ENCODE measurements at regions not wholly inside any gene's neighbourhood (a gene's known extent, or its start where the extent isn't known, plus 50 kb on each side); places are given as distances from the start of the nearest gene placed in this dataset.

- Histone ChIP-seq H3K4me1 (ENCODE audit: insufficient read depth, low read length, severe bottlenecking) (no peaks in the 10 kb centered on the region), H3K36me3 (ENCODE audit: insufficient read depth, low read length) (no peaks in the 10 kb centered on the region), H3K9me2 (ENCODE audit: low read depth, low read length) (no peaks in the 10 kb centered on the region), H3K9ac (ENCODE audit: low read length) (no peak overlapping the region), H3F3A (ENCODE audit: insufficient read depth, low read length) (no peaks in the 10 kb centered on the region), H3K4me3 (ENCODE audit: low read depth, low read length, poor library complexity, severe bottlenecking) (no peak overlapping the region), H3K9me3 (ENCODE audit: low read length) (no peaks in the 10 kb centered on the region), H3K4me2 (ENCODE audit: low read length) (no peak overlapping the region), H3K27ac (ENCODE audit: low read depth, low read length, poor library complexity, severe bottlenecking) (no peak overlapping the region), H3K79me2 (ENCODE audit: insufficient read depth, low read length) (no peaks in the 10 kb centered on the region), H4K20me1 (ENCODE audit: insufficient read depth, low read length) (no peaks in the 10 kb centered on the region), H2AFZ (ENCODE audit: low read length) (no peak overlapping the region), H3K27me3 (ENCODE audit: insufficient read depth, low read length) (no peaks in the 10 kb centered on the region)
- TF ChIP-seq CTCF (IDR thresholded peaks at IDR 0.05; ENCODE audit: low read length), result no peak
- TF ChIP-seq EZH2 (IDR thresholded peaks at IDR 0.05; ENCODE audit: borderline replicate concordance, low read length), result no peak
Measured at GRCh38 chr4:74535512-74535911, 90.6 kb downstream of the AREG start.

DNA sequence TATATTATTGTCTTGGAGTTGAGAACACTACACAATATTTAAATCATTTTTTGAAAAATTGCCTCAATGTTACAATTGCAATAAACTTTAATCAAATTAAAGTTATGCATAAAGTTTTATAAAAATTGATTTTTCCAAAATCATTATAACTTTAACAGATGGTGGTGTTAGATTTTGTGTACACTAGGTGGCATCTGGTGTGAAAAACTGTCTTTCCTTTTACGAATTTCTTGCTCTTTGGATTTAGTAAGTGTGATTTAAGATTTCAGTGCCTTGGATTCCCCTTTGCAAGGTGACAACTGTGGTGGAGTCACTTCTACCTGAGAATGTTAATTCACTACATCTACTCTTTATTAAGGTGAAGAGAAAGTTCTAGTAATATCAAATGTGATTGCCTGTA, 91.6 kb downstream of the AREG start:
- Histone ChIP-seq H3K4me2 (ENCODE audit: low read length) (no peak overlapping the region), H3F3A (ENCODE audit: insufficient read depth, low read length) (no peaks in the 10 kb centered on the region), H3K36me3 (ENCODE audit: insufficient read depth, low read length) (no peaks in the 10 kb centered on the region), H3K9ac (ENCODE audit: low read length) (no peak overlapping the region), H3K4me1 (ENCODE audit: insufficient read depth, low read length, severe bottlenecking) (no peaks in the 10 kb centered on the region), H4K20me1 (ENCODE audit: insufficient read depth, low read length) (no peaks in the 10 kb centered on the region), H3K9me3 (ENCODE audit: low read length) (no peaks in the 10 kb centered on the region), H3K27ac (ENCODE audit: low read depth, low read length, poor library complexity, severe bottlenecking) (no peak overlapping the region), H3K4me3 (ENCODE audit: low read depth, low read length, poor library complexity, severe bottlenecking) (no peak overlapping the region), H3K9me2 (ENCODE audit: low read depth, low read length) (no peaks in the 10 kb centered on the region), H2AFZ (ENCODE audit: low read length) (no peak overlapping the region), H3K27me3 (ENCODE audit: insufficient read depth, low read length) (no peaks in the 10 kb centered on the region), H3K79me2 (ENCODE audit: insufficient read depth, low read length) (no peaks in the 10 kb centered on the region)
- TF ChIP-seq EZH2 (IDR thresholded peaks at IDR 0.05; ENCODE audit: borderline replicate concordance, low read length) (no peak), CTCF (IDR thresholded peaks at IDR 0.05; ENCODE audit: low read length) (no peak)

- TF ChIP-seq EZH2 (IDR thresholded peaks at IDR 0.05; ENCODE audit: borderline replicate concordance, low read length) (no peak), CTCF (IDR thresholded peaks at IDR 0.05; ENCODE audit: low read length) (no peak)
- Histone ChIP-seq H3K27ac (ENCODE audit: low read depth, low read length, poor library complexity, severe bottlenecking) (no peak overlapping the region), H3K9me2 (ENCODE audit: low read depth, low read length) (no peaks in the 10 kb centered on the region), H3F3A (ENCODE audit: insufficient read depth, low read length) (no peaks in the 10 kb centered on the region), H3K9ac (ENCODE audit: low read length) (no peak overlapping the region), H3K4me2 (ENCODE audit: low read length) (no peak overlapping the region), H3K79me2 (ENCODE audit: insufficient read depth, low read length) (no peaks in the 10 kb centered on the region), H3K4me1 (ENCODE audit: insufficient read depth, low read length, severe bottlenecking) (no peaks in the 10 kb centered on the region), H3K36me3 (ENCODE audit: insufficient read depth, low read length) (no peaks in the 10 kb centered on the region), H4K20me1 (ENCODE audit: insufficient read depth, low read length) (no peaks in the 10 kb centered on the region), H3K27me3 (ENCODE audit: insufficient read depth, low read length) (no peaks in the 10 kb centered on the region), H3K9me3 (ENCODE audit: low read length) (no peaks in the 10 kb centered on the region), H3K4me3 (ENCODE audit: low read depth, low read length, poor library complexity, severe bottlenecking) (no peak overlapping the region), H2AFZ (ENCODE audit: low read length) (no peak overlapping the region)
Measured at GRCh38 chr4:74537459-74537858, 92.5 kb downstream of the AREG start.
